ENCODE measurements at regions not wholly inside any gene's neighbourhood (a gene's known extent, or its start where the extent isn't known, plus 50 kb on each side); places are given as distances from the start of the nearest gene placed in this dataset.

DNA sequence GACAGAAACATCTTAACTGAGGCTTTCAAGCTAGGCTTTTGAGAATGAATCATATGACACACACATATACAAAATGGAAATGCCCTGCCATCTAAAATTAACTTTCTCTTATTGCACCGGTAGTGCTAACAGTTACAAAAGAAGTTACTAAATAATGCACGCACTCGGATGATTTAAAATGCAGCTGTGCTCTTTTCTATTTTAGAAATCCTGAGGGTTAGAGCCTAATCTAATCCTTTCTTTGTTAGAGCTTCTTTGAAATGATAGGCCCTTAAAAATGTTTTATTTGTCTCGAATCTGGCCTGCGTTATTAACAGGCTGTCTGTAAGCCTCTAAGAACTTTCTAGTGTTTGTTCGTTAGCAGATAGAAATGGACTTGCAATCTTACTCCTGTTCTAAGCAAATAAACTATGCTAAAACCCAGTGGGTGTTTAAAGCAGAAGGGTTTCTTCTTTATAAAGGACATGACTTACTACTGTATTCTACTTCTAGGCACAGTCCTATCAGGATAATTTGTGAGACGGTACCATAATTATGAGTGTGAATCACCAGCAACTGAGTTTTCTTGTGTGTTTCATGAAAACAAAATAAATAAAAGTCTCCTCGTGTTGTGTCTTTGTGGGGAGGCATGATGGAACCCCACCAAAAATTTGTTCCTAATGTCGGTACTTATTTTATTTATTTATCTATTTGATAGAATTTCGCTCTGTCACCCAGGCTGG is 69.2 kb upstream of the MYO10 start:
- no peaks in the 10 kb centered on the region for H3K36me3 Mint-ChIP-seq (ENCODE audit: low read depth, unreplicated experiment)
- no peaks in the 10 kb centered on the region for H3K9me3 Mint-ChIP-seq (ENCODE audit: unreplicated experiment)
- TF ChIP-seq, protein P1, sequence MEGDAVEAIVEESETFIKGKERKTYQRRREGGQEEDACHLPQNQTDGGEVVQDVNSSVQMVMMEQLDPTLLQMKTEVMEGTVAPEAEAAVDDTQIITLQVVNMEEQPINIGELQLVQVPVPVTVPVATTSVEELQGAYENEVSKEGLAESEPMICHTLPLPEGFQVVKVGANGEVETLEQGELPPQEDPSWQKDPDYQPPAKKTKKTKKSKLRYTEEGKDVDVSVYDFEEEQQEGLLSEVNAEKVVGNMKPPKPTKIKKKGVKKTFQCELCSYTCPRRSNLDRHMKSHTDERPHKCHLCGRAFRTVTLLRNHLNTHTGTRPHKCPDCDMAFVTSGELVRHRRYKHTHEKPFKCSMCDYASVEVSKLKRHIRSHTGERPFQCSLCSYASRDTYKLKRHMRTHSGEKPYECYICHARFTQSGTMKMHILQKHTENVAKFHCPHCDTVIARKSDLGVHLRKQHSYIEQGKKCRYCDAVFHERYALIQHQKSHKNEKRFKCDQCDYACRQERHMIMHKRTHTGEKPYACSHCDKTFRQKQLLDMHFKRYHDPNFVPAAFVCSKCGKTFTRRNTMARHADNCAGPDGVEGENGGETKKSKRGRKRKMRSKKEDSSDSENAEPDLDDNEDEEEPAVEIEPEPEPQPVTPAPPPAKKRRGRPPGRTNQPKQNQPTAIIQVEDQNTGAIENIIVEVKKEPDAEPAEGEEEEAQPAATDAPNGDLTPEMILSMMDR (IDR thresholded peaks at IDR 0.05; ENCODE audit: unreplicated experiment), result no peak
- H3K4me1 Mint-ChIP-seq (ENCODE audit: unreplicated experiment), result no peaks in the 10 kb centered on the region
- no peak overlapping the region for H3K27ac Mint-ChIP-seq (ENCODE audit: unreplicated experiment)
- no peaks in the 10 kb centered on the region for H3K27me3 Mint-ChIP-seq (ENCODE audit: unreplicated experiment)
- no peak for DNase-seq (ENCODE audit: low spot score)
- no peak overlapping the region for H3K4me3 Mint-ChIP-seq (ENCODE audit: unreplicated experiment)

DNA sequence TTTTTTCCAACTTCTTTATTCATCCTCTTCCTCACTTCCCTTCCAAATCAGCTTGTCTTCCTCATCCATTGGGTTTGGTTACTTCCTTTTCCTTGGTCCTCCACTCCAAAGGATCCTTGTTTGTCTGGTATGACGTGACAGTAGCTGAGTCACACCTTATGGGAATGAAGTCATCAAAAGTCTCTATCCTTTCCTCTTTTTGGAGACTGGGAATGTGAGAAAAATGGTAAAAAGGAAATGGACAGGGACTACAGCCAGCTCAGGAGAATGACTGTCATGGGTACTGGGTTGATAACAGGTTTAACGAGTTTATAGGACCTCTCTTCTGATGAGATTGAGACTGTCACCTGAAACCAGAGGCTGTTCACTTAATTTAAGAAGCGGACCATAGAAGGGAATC is 76.2 kb upstream of the MYO10 start:
- no peak for DNase-seq (ENCODE audit: low spot score)
- TF ChIP-seq, protein P1 (IDR thresholded peaks at IDR 0.05; ENCODE audit: unreplicated experiment), result no peak
- no peaks in the 10 kb centered on the region for H3K36me3 Mint-ChIP-seq (ENCODE audit: low read depth, unreplicated experiment)
- H3K27ac Mint-ChIP-seq (ENCODE audit: unreplicated experiment), result no peak overlapping the region
- peaks cover 8% of the 10 kb centered on the region for H3K4me1 Mint-ChIP-seq (ENCODE audit: unreplicated experiment)
- no peaks in the 10 kb centered on the region for H3K9me3 Mint-ChIP-seq (ENCODE audit: unreplicated experiment)
- H3K27me3 Mint-ChIP-seq (ENCODE audit: unreplicated experiment), result no peaks in the 10 kb centered on the region
- H3K4me3 Mint-ChIP-seq (ENCODE audit: unreplicated experiment), result no peak overlapping the region

DNA sequence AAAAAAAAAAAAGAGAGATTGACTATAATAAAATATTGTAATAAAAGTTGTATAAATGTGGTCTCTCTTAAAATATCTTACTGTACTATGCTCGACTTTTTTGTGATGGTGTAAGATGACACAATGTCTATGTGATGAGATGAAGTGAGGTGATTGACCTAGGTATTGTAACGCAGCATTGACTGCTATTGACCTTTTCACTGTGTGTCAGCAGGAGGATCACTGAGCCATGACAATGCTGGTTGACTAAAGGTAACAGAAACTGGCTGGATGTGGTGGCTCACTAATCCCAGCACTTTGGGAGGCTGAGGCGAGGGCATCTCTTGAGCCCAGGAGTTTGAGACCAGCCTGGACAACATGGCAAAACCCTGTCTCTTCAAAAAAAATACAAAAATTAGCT is 78.6 kb upstream of the MYO10 start:
- no peaks in the 10 kb centered on the region for H3K9me3 Mint-ChIP-seq (ENCODE audit: unreplicated experiment)
- no peak overlapping the region for H3K4me3 Mint-ChIP-seq (ENCODE audit: unreplicated experiment)

DNA sequence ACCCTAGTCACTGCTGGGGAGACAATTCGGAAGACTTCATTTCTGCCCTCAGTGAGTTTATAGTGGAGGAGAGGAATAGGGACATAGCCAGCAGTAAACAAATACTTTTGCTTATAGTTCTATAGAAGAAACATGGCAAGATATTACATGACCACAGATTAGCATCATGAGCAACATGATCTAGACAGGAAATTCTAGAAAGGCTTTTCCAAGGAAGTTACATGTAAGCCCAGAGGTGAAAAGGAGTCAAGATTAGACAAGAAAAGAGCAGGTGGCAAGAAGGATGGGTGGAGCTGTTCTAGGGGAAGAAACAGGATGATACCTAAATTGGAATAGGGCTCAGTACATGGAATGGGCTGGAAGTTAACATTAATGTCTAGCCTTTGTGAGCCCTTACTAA is 82.8 kb upstream of the MYO10 start:
- Mint-ChIP-seq H3K4me3 (ENCODE audit: unreplicated experiment) (no peak overlapping the region), H3K27ac (ENCODE audit: unreplicated experiment) (no peak overlapping the region), H3K4me1 (ENCODE audit: unreplicated experiment) (peaks cover 11% of the 10 kb centered on the region), H3K36me3 (ENCODE audit: low read depth, unreplicated experiment) (no peaks in the 10 kb centered on the region), H3K27me3 (ENCODE audit: unreplicated experiment) (peaks cover 3% of the 10 kb centered on the region), H3K9me3 (ENCODE audit: unreplicated experiment) (no peaks in the 10 kb centered on the region)
- TF ChIP-seq, protein P1 (IDR thresholded peaks at IDR 0.05; ENCODE audit: unreplicated experiment), result no peak
- DNase-seq (ENCODE audit: low spot score), result no peak

More for the DNA sequence above, 78.6 kb upstream of the MYO10 start:
- TF ChIP-seq, protein P1 (IDR thresholded peaks at IDR 0.05; ENCODE audit: unreplicated experiment), result no peak
- peaks cover 8% of the 10 kb centered on the region for H3K4me1 Mint-ChIP-seq (ENCODE audit: unreplicated experiment)
- H3K27ac Mint-ChIP-seq (ENCODE audit: unreplicated experiment), result no peak overlapping the region
- H3K27me3 Mint-ChIP-seq (ENCODE audit: unreplicated experiment), result peaks cover 3% of the 10 kb centered on the region
- DNase-seq (ENCODE audit: low spot score), result no peak
- H3K36me3 Mint-ChIP-seq (ENCODE audit: low read depth, unreplicated experiment), result no peaks in the 10 kb centered on the region

GRCh38 chr5:17019324-17019723 is 83.2 kb upstream of the MYO10 start:
- Mint-ChIP-seq H3K36me3 (ENCODE audit: low read depth, unreplicated experiment) (no peaks in the 10 kb centered on the region), H3K27ac (ENCODE audit: unreplicated experiment) (no peak overlapping the region), H3K4me1 (ENCODE audit: unreplicated experiment) (peaks cover 11% of the 10 kb centered on the region), H3K9me3 (ENCODE audit: unreplicated experiment) (no peaks in the 10 kb centered on the region), H3K4me3 (ENCODE audit: unreplicated experiment) (no peak overlapping the region), H3K27me3 (ENCODE audit: unreplicated experiment) (peaks cover 3% of the 10 kb centered on the region)
- TF ChIP-seq, protein P1 (IDR thresholded peaks at IDR 0.05; ENCODE audit: unreplicated experiment), result no peak
- no peak for DNase-seq (ENCODE audit: low spot score)
